GM10266 (cell line): ENCODE measurements at regions not wholly inside any gene's neighbourhood (a gene's known extent, or its start where the extent isn't known, plus 50 kb on each side); places are given as distances from the start of the nearest gene placed in this dataset.

Source experiments
- DNase-seq: peaks from one replicate; pipeline ENCODE4 v3.0.0; 2012; ENCODE audit errors: extremely low spot score
- TF ChIP-seq, protein P1 (sequence below): IDR thresholded peaks from 2 replicates; pipeline ENCODE4 v1.5.1; 2012; ENCODE audit warnings: mild to moderate bottlenecking, low read depth; ENCODE audit not compliant: control insufficient read depth, insufficient read depth; ENCODE audit errors: missing control alignments

GRCh38 chr6:14530385-14530784 is 412.8 kb downstream of the CD83 start:
- TF ChIP-seq, protein P1, sequence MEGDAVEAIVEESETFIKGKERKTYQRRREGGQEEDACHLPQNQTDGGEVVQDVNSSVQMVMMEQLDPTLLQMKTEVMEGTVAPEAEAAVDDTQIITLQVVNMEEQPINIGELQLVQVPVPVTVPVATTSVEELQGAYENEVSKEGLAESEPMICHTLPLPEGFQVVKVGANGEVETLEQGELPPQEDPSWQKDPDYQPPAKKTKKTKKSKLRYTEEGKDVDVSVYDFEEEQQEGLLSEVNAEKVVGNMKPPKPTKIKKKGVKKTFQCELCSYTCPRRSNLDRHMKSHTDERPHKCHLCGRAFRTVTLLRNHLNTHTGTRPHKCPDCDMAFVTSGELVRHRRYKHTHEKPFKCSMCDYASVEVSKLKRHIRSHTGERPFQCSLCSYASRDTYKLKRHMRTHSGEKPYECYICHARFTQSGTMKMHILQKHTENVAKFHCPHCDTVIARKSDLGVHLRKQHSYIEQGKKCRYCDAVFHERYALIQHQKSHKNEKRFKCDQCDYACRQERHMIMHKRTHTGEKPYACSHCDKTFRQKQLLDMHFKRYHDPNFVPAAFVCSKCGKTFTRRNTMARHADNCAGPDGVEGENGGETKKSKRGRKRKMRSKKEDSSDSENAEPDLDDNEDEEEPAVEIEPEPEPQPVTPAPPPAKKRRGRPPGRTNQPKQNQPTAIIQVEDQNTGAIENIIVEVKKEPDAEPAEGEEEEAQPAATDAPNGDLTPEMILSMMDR, result no peak
- DNase-seq, result no peak

GRCh38 chr6:14533446-14533845 is 415.9 kb downstream of the CD83 start:
- no peak for DNase-seq
- TF ChIP-seq, protein P1, result no peak

- TF ChIP-seq, protein P1, result no peak
- DNase-seq, result no peak
These were observed 419.5 kb downstream of the CD83 start for GRCh38 chr6:14537030-14537429.

DNA sequence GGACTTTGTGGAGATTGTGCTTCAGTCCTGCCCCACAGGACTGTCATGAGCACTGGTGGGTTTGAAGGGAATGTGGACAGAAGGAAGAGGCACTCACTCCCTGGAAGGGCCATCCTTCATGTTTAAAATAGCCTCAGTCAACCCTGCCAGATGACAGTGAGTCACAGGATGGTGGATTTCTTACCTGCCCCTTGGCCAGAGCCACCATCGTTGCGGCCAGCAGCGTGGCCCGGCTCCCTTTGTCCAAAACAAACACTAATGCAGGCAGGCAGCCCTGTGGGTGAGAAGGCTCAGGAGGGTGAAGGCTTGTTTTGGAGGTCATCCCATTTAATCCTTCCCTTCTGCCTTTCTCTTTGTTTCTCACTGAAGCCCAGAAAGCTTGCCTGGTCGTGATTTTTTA is 422.7 kb downstream of the CD83 start:
- DNase-seq, result no peak
- TF ChIP-seq, protein P1, result no peak

DNA sequence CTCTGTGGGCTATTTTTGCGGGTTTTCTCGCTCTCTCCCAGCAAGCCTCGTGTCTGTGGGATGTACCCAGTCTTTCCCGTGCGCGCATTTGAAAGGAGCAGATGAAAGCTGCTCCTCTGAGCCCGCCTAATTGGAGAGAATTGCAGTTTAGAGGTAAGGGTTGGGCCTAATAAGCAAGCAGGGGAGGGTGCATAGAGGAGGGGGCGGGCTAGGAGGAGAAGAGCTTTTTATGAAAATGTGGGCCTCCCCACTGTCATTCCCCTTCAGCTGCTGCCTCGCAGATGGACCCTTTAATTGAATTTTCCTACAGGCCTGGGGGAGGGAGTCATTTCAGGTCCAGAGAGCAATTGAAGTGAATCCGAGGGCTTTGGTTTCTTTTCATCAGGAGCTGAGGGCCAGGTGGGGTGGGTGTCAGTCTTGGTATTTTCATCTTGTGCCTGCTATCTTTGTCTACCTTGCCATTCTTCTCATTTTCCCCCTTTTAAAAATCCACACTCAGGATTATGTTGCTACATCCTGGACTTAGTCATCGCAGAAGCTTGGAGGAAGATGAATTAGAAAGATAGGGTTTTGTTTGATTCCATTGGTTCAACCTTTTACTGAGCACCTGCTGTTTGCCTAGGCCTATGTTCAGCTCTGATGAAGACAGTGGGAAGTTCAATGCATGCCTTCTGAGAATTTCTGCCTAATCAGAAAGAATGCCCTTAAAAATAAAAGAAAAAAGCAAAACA is 423.4 kb downstream of the CD83 start:
- TF ChIP-seq, protein P1, result no peak
- no peak for DNase-seq

DNA sequence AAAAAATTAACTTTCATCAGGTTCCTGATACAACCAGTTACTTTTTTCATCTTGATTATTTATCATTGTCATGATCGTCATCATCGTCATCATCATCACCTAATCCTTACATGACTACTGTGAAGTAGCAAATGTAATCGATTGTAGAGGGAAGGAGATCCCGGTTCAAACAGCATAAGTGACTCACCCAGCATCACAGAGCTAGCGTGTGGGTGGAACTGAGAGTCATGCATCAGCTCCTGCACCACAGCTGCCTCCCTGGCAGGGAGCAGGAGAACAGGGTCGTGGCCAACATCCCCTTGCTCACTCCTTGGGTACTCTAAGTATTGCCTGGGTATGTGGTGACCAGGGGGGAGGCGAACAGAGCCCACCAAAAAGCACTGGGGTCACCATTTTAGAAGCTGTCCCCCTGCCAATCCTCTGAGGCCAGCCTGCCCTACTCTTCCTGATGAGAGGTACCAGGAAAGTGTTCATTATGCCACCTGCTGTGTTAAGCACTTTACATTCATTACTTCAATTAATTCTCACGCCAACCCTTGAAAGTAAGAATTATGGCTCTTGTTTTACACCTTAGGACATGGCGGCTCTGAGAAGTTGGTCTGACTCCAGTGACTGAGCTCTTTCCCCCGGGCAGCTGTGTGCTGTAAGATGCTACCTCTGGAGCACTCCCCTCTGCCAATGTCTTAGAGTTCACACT is 425.2 kb downstream of the CD83 start:
- DNase-seq, result peak; percentile 28
- TF ChIP-seq, protein P1, result no peak

- no peak for DNase-seq
- TF ChIP-seq, protein P1, result no peak
These were observed 426.5 kb downstream of the CD83 start for GRCh38 chr6:14543971-14544585.
